ENCODE measurements at regions not wholly inside any gene's neighbourhood (a gene's known extent, or its start where the extent isn't known, plus 50 kb on each side); places are given as distances from the start of the nearest gene placed in this dataset.

DNA sequence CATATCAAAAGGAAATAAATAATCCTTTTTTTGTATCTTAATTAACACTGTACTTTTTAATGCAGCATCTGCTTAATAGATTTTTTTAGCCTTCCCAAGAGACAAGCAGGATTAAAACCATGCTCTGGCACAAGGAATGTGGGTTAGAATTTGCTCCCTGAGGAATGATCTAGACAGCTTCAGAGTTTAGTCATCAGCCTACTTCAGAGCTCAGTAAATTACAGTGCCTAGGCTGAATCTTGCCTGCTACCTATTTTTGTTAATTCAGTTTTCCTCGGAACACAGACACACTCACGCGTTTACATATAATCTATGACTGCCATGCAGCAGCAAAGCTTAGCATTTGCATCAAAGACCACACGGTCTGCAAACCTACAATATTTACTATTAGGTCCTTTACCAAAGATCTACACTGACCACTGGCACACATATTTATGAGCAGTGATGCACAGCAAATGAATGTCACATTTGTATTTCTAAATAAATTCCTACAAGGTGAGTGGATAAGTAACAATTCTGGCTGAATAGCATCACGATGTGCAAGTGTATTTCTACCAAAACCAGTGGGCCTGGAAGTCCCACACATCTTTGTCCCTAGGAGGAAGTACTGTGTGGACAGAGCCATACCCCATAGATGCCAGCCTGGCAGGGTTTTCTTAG, 309.8 kb upstream of the TMEM132C start:
- Histone ChIP-seq H3K4ac (replicated peaks; ENCODE audit: insufficient read length, low read depth, low read length) (no peak overlapping the region), H4K20me1 (replicated peaks in 1 of 2; ENCODE audit: control insufficient read depth in 1 of 2, insufficient read depth in 2 of 2, low read length in 2 of 2) (no peaks in the 10 kb centered on the region), H2BK120ac (replicated peaks; ENCODE audit: low read depth, low read length) (no peak overlapping the region), H2AFZ (ENCODE audit: low read length) (no peak overlapping the region), H3K27me3 (replicated peaks in 1 of 4; ENCODE audit: control insufficient read depth in 3 of 4, extremely low read depth in 1 of 4, insufficient read depth in 3 of 4, low read length in 3 of 4) (no peaks in the 10 kb centered on the region), H3K18ac (ENCODE audit: extremely low read depth, low read length) (no peak overlapping the region), H3K9ac (replicated peaks in 1 of 4; ENCODE audit: extremely low read depth in 1 of 4, low read depth in 3 of 4, low read length in 3 of 4) (no peak overlapping the region), H4K8ac (ENCODE audit: extremely low read depth, insufficient read depth, low read length) (no peak overlapping the region), H4K5ac (ENCODE audit: insufficient read length, low read depth, low read length) (no peak overlapping the region), H3K4me1 (replicated peaks in 1 of 4; ENCODE audit: control insufficient read depth in 3 of 4, insufficient read depth in 4 of 4, low read length in 3 of 4) (no peaks in the 10 kb centered on the region), H3K27ac (ENCODE audit: low read depth, low read length) (no peak overlapping the region), H3K4me2 (ENCODE audit: insufficient read depth in 1 of 2, low read depth in 2 of 2, low read length in 2 of 2) (no peak overlapping the region), H3K23ac (ENCODE audit: insufficient read length) (no peak overlapping the region), H3K56ac (replicated peaks; ENCODE audit: insufficient read length, low read depth, low read length) (no peak overlapping the region), H3K4me3 (ENCODE audit: extremely low read depth in 1 of 4, insufficient read depth in 2 of 4, low read depth in 3 of 4, low read length in 4 of 4) (no peak overlapping the region), H3K23me2 (ENCODE audit: low read depth, low read length) (no peaks in the 10 kb centered on the region), H2BK15ac (ENCODE audit: low read length) (no peak overlapping the region), H4K91ac (replicated peaks; ENCODE audit: insufficient read length, low read length) (no peak overlapping the region), H2BK20ac (ENCODE audit: low read length) (no peak overlapping the region), H3K79me2 (ENCODE audit: control insufficient read depth in 1 of 2, insufficient read depth in 2 of 2, low read length in 2 of 2) (no peaks in the 10 kb centered on the region), H3K9me3 (ENCODE audit: insufficient read depth in 2 of 2, low read depth in 1 of 2, low read length in 1 of 2) (no peaks in the 10 kb centered on the region), H2BK12ac (ENCODE audit: low read depth, low read length) (no peak overlapping the region), H2BK5ac (ENCODE audit: low read depth, low read length) (no peak overlapping the region), H3K36me3 (ENCODE audit: control insufficient read depth in 2 of 4, insufficient read depth in 4 of 4, low read length in 3 of 4) (no peaks in the 10 kb centered on the region), H2AK5ac (ENCODE audit: low read depth, low read length) (no peak overlapping the region), H3K14ac (ENCODE audit: insufficient read length) (no peak overlapping the region), H3K79me1 (ENCODE audit: low read depth, low read length) (no peaks in the 10 kb centered on the region)
- 91% methylated on average over 5 of the region's 5 CpGs; no CpG with 5 or more reads in 1 of the 2 experiments for WGBS, 2 experiments (ENCODE audit: extremely low coverage in 1 of 2, insufficient coverage in 1 of 2, insufficient read length in 1 of 2, insufficient replicate concordance in 2 of 2, low coverage in 1 of 2, low lambda C conversion rate in 2 of 2, missing lambda C conversion rate in 1 of 2)
- CTCF ChIA-PET (ENCODE audit: partially characterized antibody), result interaction anchor here (1.0 to 1.6 kb wide), 3 partner anchors 33 to 245 kb away, joined by 3 to 7 read pairs (median 3); no protein-coding TSS in a partner anchor
- POLR2A ChIA-PET (ENCODE audit: partially characterized antibody), result no interaction called here
- TF ChIP-seq SIN3A (conservative IDR thresholded peaks at IDR 0.05 in 1 of 2, IDR thresholded peaks at IDR 0.05 in 1 of 2; ENCODE audit: low read depth in 1 of 2, low read length in 2 of 2), result no peak
- TF ChIP-seq BACH1 (IDR thresholded peaks at IDR 0.05; ENCODE audit: low read length), result no peak
- no peak for TF ChIP-seq TAF7 (optimal IDR thresholded peaks at IDR 0.05; ENCODE audit: borderline replicate concordance, low read depth, low read length)
- no peak for TF ChIP-seq KDM5A (IDR thresholded peaks at IDR 0.05; ENCODE audit: low read length)
- no peak for TF ChIP-seq ASH2L (IDR thresholded peaks at IDR 0.05; ENCODE audit: low read length)
- FAIRE-seq (no peak), DNase-seq (ENCODE audit: low read depth in 1 of 2, low spot score in 2 of 2) (no peak)
